ENCODE measurements at regions not wholly inside any gene's neighbourhood (a gene's known extent, or its start where the extent isn't known, plus 50 kb on each side); places are given as distances from the start of the nearest gene placed in this dataset.

GRCh38 chr11:92751594-92751993 lies 217.9 kb upstream of the MTNR1B start:
- no peaks in the 10 kb centered on the region for H3K4me1 ChIP-seq
- no peak overlapping the region for H3K4me3 ChIP-seq
- TF ChIP-seq POLR2A (IDR thresholded peaks at IDR 0.05), result no peak
- no peak for TF ChIP-seq EP300 (IDR thresholded peaks at IDR 0.05)
- no peak for TF ChIP-seq CTCF (IDR thresholded peaks at IDR 0.05)
- no peak overlapping the region for H3K27ac ChIP-seq
- no peaks in the 10 kb centered on the region for H3K36me3 ChIP-seq
- no peak for DNase-seq (ENCODE audit: low spot score in 2 of 2)
- no peaks in the 10 kb centered on the region for H3K27me3 ChIP-seq
- H3K9me3 ChIP-seq, result peaks cover 0 to 4% (median 0%) of the 10 kb centered on the region in 4 donors
- 79 to 80% methylated on average over 11 of the region's 11 CpGs for WGBS, 2 donors

GRCh38 chr11:92752122-92752521 lies 217.3 kb upstream of the MTNR1B start:
- WGBS, 2 donors, result 26 to 53% methylated on average over 1 of the region's 1 CpG
- TF ChIP-seq EP300 (IDR thresholded peaks at IDR 0.05) (no peak), POLR2A (IDR thresholded peaks at IDR 0.05) (no peak), CTCF (IDR thresholded peaks at IDR 0.05) (no peak)

GRCh38 chr11:92753161-92753560 lies 216.3 kb upstream of the MTNR1B start:
- Histone ChIP-seq H3K4me3 (no peak overlapping the region), H3K4me1 (no peaks in the 10 kb centered on the region), H3K9me3 (no peaks in the 10 kb centered on the region), H3K27ac (no peak overlapping the region), H3K27me3 (no peaks in the 10 kb centered on the region), H3K36me3 (no peaks in the 10 kb centered on the region)
- no peak for DNase-seq (ENCODE audit: low spot score in 2 of 2)
- TF ChIP-seq EP300 (IDR thresholded peaks at IDR 0.05) (no peak), CTCF (IDR thresholded peaks at IDR 0.05) (no peak), POLR2A (IDR thresholded peaks at IDR 0.05) (no peak)
- WGBS, 2 donors, result 79 to 85% methylated on average over 3 of the region's 3 CpGs

More at GRCh38 chr11:92752122-92752521, 217.3 kb upstream of the MTNR1B start:
- Histone ChIP-seq H3K27ac (no peak overlapping the region), H3K9me3 (peaks cover 0 to 3% (median 0%) of the 10 kb centered on the region in 4 donors), H3K4me3 (no peak overlapping the region), H3K36me3 (no peaks in the 10 kb centered on the region), H3K27me3 (no peaks in the 10 kb centered on the region), H3K4me1 (no peaks in the 10 kb centered on the region)
- DNase-seq (ENCODE audit: low spot score in 2 of 2), result no peak

GRCh38 chr11:92758241-92758780 lies 211.1 kb upstream of the MTNR1B start:
- WGBS, 2 donors, result 90 to 98% methylated on average over 2 of the region's 2 CpGs
- Histone ChIP-seq H3K9me3 (no peaks in the 10 kb centered on the region), H3K4me3 (no peak overlapping the region), H3K27me3 (no peaks in the 10 kb centered on the region), H3K4me1 (no peaks in the 10 kb centered on the region), H3K36me3 (no peaks in the 10 kb centered on the region), H3K27ac (no peak overlapping the region)
- TF ChIP-seq CTCF (IDR thresholded peaks at IDR 0.05) (no peak), POLR2A (IDR thresholded peaks at IDR 0.05) (no peak), EP300 (IDR thresholded peaks at IDR 0.05) (no peak)
- no peak for DNase-seq (ENCODE audit: low spot score in 2 of 2)

GRCh38 chr11:92759571-92760214 lies 209.8 kb upstream of the MTNR1B start:
- Histone ChIP-seq H3K4me3 (no peak overlapping the region), H3K27me3 (no peaks in the 10 kb centered on the region), H3K9me3 (no peaks in the 10 kb centered on the region)

More at GRCh38 chr11:92759571-92760214, 209.8 kb upstream of the MTNR1B start:
- DNase-seq (ENCODE audit: low spot score in 2 of 2), result no peak
- Histone ChIP-seq H3K4me1 (no peaks in the 10 kb centered on the region), H3K36me3 (no peaks in the 10 kb centered on the region), H3K27ac (no peak overlapping the region)
- no peak for TF ChIP-seq CTCF (IDR thresholded peaks at IDR 0.05)
- TF ChIP-seq EP300 (IDR thresholded peaks at IDR 0.05), result no peak
- no peak for TF ChIP-seq POLR2A (IDR thresholded peaks at IDR 0.05)
- WGBS, 2 donors, result 81 to 85% methylated on average over 8 of the region's 8 CpGs
